ENCODE measurements at regions not wholly inside any gene's neighbourhood (a gene's known extent, or its start where the extent isn't known, plus 50 kb on each side); places are given as distances from the start of the nearest gene placed in this dataset.

DNA sequence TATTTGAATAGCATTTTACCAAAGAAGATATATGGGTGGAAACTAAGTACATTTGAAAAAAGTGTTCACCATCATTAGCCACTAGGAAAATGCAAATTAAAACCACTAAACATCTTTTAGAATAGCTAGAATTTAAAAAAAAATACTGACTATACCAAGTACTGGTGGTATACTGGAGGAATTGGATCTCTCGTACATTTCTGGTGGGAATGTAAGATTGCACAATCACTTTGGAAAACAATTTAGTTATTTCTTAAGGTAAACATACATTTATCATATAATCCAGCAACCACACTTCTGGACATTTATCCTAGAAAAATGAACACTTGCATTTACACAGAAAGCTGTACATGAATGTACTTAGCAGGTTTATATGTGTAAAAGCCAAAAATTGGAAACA lies 303.5 kb downstream of the MID1IP1 start:
- ChIA-PET POLR2A (no interaction called here), CTCF (interaction anchor here (0.6 kb wide), 1 partner anchor 14 kb away, joined by 3 read pairs; no protein-coding TSS in a partner anchor)
- WGBS (ENCODE audit: low lambda C conversion rate) = 14% methylated on average over 1 of the region's 1 CpG
- Histone ChIP-seq H3K9me2 (no peaks in the 10 kb centered on the region), H3K27me3 (ENCODE audit: insufficient read depth) (no peaks in the 10 kb centered on the region), H2AFZ (ENCODE audit: low read depth) (no peak overlapping the region), H3K4me1 (ENCODE audit: control insufficient read depth in 1 of 2, insufficient read depth in 2 of 2, low read depth in 1 of 2, low read length in 1 of 2) (no peaks in the 10 kb centered on the region), H3K4me2 (no peak overlapping the region), H4K20me1 (ENCODE audit: insufficient read depth) (no peaks in the 10 kb centered on the region), H3K27ac (ENCODE audit: low read depth in 2 of 2, low read length in 1 of 2) (no peak overlapping the region), H3K4me3 (ENCODE audit: low read depth in 2 of 2, low read length in 1 of 2) (no peak overlapping the region), H3K36me3 (replicated peaks in 1 of 2; ENCODE audit: control insufficient read depth in 1 of 2, insufficient read depth in 2 of 2, low read length in 1 of 2) (no peaks in the 10 kb centered on the region), H3K79me2 (ENCODE audit: insufficient read depth) (no peaks in the 10 kb centered on the region), H3F3A (replicated peaks; ENCODE audit: insufficient read depth) (no peaks in the 10 kb centered on the region), H3K9me3 (no peaks in the 10 kb centered on the region), H3K9ac (no peak overlapping the region)
- TF ChIP-seq TCF12 (IDR thresholded peaks at IDR 0.05) (no peak), FOXJ3 (CRISPR knock-in tag; IDR thresholded peaks at IDR 0.05) (no peak), CHD2 (IDR thresholded peaks at IDR 0.05; ENCODE audit: low read length, partially characterized antibody) (no peak), FOXM1 (IDR thresholded peaks at IDR 0.05; ENCODE audit: low read depth) (no peak), NRF1 (IDR thresholded peaks at IDR 0.05; ENCODE audit: low read depth, low read length) (no peak), GATA2 (CRISPR knock-in tag; IDR thresholded peaks at IDR 0.05) (no peak), YY1 (IDR thresholded peaks at IDR 0.05; ENCODE audit: low read depth) (no peak), RCOR1 (IDR thresholded peaks at IDR 0.05; ENCODE audit: low read length) (no peak)
- TF ChIP-seq, protein P1, sequence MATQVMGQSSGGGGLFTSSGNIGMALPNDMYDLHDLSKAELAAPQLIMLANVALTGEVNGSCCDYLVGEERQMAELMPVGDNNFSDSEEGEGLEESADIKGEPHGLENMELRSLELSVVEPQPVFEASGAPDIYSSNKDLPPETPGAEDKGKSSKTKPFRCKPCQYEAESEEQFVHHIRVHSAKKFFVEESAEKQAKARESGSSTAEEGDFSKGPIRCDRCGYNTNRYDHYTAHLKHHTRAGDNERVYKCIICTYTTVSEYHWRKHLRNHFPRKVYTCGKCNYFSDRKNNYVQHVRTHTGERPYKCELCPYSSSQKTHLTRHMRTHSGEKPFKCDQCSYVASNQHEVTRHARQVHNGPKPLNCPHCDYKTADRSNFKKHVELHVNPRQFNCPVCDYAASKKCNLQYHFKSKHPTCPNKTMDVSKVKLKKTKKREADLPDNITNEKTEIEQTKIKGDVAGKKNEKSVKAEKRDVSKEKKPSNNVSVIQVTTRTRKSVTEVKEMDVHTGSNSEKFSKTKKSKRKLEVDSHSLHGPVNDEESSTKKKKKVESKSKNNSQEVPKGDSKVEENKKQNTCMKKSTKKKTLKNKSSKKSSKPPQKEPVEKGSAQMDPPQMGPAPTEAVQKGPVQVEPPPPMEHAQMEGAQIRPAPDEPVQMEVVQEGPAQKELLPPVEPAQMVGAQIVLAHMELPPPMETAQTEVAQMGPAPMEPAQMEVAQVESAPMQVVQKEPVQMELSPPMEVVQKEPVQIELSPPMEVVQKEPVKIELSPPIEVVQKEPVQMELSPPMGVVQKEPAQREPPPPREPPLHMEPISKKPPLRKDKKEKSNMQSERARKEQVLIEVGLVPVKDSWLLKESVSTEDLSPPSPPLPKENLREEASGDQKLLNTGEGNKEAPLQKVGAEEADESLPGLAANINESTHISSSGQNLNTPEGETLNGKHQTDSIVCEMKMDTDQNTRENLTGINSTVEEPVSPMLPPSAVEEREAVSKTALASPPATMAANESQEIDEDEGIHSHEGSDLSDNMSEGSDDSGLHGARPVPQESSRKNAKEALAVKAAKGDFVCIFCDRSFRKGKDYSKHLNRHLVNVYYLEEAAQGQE (IDR thresholded peaks at IDR 0.05; ENCODE audit: low read depth, low read length) = no peak
- TF ChIP-seq, protein P2, sequence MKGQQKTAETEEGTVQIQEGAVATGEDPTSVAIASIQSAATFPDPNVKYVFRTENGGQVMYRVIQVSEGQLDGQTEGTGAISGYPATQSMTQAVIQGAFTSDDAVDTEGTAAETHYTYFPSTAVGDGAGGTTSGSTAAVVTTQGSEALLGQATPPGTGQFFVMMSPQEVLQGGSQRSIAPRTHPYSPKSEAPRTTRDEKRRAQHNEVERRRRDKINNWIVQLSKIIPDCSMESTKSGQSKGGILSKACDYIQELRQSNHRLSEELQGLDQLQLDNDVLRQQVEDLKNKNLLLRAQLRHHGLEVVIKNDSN (IDR thresholded peaks at IDR 0.05; ENCODE audit: borderline replicate concordance, low read depth) = no peak
- no peak for DNase-seq

DNA sequence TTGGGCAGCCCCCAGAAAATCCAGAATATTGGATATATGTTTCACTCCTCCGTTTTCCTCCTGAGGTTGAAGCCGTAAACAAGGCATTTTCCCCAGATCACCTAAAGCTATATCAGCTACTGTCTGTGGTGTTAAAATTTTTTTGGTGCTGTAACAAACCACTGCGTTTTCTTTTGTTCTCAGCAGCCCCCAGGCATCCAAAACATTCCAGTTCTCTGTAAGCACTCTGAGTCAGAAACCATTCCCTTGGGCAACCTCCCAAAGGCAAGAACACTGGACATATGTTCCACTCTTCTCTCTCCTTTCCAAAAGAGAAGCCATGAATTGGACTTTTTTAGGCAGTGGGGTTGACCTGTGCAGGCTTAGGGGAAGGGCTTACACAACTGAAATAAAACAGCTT lies 310.9 kb downstream of the MID1IP1 start:
- H3K27ac ChIP-seq (ENCODE audit: low read depth in 2 of 2, low read length in 1 of 2) = no peak overlapping the region
- no peak for DNase-seq
- no peak overlapping the region for H3K9ac ChIP-seq
- no peaks in the 10 kb centered on the region for H3K36me3 ChIP-seq (replicated peaks in 1 of 2; ENCODE audit: control insufficient read depth in 1 of 2, insufficient read depth in 2 of 2, low read length in 1 of 2)
- H3K79me2 ChIP-seq (ENCODE audit: insufficient read depth) = no peaks in the 10 kb centered on the region
- no peaks in the 10 kb centered on the region for H3F3A ChIP-seq (replicated peaks; ENCODE audit: insufficient read depth)
- H3K4me2 ChIP-seq = no peak overlapping the region
- H3K9me2 ChIP-seq = no peaks in the 10 kb centered on the region
- H4K20me1 ChIP-seq (ENCODE audit: insufficient read depth) = no peaks in the 10 kb centered on the region
- H3K9me3 ChIP-seq = no peaks in the 10 kb centered on the region
- H2AFZ ChIP-seq (ENCODE audit: low read depth) = no peak overlapping the region
- ChIA-PET CTCF (no interaction called here), POLR2A (no interaction called here)
- H3K4me1 ChIP-seq (ENCODE audit: control insufficient read depth in 1 of 2, insufficient read depth in 2 of 2, low read depth in 1 of 2, low read length in 1 of 2) = no peaks in the 10 kb centered on the region
- TF ChIP-seq SIN3A (IDR thresholded peaks at IDR 0.05; ENCODE audit: borderline replicate concordance, low read depth, low read length) (no peak), TAF1 (IDR thresholded peaks at IDR 0.05; ENCODE audit: borderline replicate concordance, low read depth, low read length) (no peak), CHD2 (IDR thresholded peaks at IDR 0.05; ENCODE audit: low read length, partially characterized antibody) (no peak), NFIC (IDR thresholded peaks at IDR 0.05; ENCODE audit: borderline replicate concordance) (no peak), ELF1 (IDR thresholded peaks at IDR 0.05) (no peak), MXI1 (IDR thresholded peaks at IDR 0.05; ENCODE audit: low read depth, low read length) (no peak), RXRA (IDR thresholded peaks at IDR 0.05; ENCODE audit: borderline replicate concordance, low read depth) (no peak)
- TF ChIP-seq, protein P3, sequence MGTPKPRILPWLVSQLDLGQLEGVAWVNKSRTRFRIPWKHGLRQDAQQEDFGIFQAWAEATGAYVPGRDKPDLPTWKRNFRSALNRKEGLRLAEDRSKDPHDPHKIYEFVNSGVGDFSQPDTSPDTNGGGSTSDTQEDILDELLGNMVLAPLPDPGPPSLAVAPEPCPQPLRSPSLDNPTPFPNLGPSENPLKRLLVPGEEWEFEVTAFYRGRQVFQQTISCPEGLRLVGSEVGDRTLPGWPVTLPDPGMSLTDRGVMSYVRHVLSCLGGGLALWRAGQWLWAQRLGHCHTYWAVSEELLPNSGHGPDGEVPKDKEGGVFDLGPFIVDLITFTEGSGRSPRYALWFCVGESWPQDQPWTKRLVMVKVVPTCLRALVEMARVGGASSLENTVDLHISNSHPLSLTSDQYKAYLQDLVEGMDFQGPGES (IDR thresholded peaks at IDR 0.05; ENCODE audit: low read depth, low read length) = no peak
- TF ChIP-seq, protein P4, sequence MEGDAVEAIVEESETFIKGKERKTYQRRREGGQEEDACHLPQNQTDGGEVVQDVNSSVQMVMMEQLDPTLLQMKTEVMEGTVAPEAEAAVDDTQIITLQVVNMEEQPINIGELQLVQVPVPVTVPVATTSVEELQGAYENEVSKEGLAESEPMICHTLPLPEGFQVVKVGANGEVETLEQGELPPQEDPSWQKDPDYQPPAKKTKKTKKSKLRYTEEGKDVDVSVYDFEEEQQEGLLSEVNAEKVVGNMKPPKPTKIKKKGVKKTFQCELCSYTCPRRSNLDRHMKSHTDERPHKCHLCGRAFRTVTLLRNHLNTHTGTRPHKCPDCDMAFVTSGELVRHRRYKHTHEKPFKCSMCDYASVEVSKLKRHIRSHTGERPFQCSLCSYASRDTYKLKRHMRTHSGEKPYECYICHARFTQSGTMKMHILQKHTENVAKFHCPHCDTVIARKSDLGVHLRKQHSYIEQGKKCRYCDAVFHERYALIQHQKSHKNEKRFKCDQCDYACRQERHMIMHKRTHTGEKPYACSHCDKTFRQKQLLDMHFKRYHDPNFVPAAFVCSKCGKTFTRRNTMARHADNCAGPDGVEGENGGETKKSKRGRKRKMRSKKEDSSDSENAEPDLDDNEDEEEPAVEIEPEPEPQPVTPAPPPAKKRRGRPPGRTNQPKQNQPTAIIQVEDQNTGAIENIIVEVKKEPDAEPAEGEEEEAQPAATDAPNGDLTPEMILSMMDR (IDR thresholded peaks at IDR 0.05) = no peak
- H3K4me3 ChIP-seq (ENCODE audit: low read depth in 2 of 2, low read length in 1 of 2) = no peak overlapping the region
- no peaks in the 10 kb centered on the region for H3K27me3 ChIP-seq (ENCODE audit: insufficient read depth)
- WGBS (ENCODE audit: low lambda C conversion rate) = 5% methylated on average over 3 of the region's 3 CpGs
